ENCODE measurements at regions not wholly inside any gene's neighbourhood (a gene's known extent, or its start where the extent isn't known, plus 50 kb on each side); places are given as distances from the start of the nearest gene placed in this dataset.

- TF ChIP-seq POLR2A (IDR thresholded peaks at IDR 0.05): no peak
- TF ChIP-seq CTCF (IDR thresholded peaks at IDR 0.05): no peak
These were observed 368.5 kb downstream of the MN1 start for GRCh38 chr22:27433099-27433498.

Data from Peyer's patch (tissue), 4 donors.